ENCODE measurements at regions not wholly inside any gene's neighbourhood (a gene's known extent, or its start where the extent isn't known, plus 50 kb on each side); places are given as distances from the start of the nearest gene placed in this dataset.

- TF ChIP-seq CHD1 (IDR thresholded peaks at IDR 0.05; ENCODE audit: low read depth, low read length), result no peak
- TF ChIP-seq EZH2 (IDR thresholded peaks at IDR 0.05; ENCODE audit: low read depth, low read length, severe bottlenecking), result no peak
- no peak for TF ChIP-seq POLR2A (IDR thresholded peaks at IDR 0.05; ENCODE audit: control extremely low read depth in 1 of 2, low read depth in 2 of 2, low read length in 2 of 2)
- TF ChIP-seq ZNF274 (IDR thresholded peaks at IDR 0.05; ENCODE audit: borderline replicate concordance, extremely low read depth, low read length), result no peak
- no peak for TF ChIP-seq CTCF (IDR thresholded peaks at IDR 0.05; ENCODE audit: control extremely low read depth in 1 of 3, insufficient read depth in 1 of 3, low read depth in 1 of 3, low read length in 3 of 3)
These were observed 1607.6 kb downstream of the OLFM4 start for GRCh38 chr13:54636231-54636630.

Measured in H1 (cell line).